ENCODE measurements at regions not wholly inside any gene's neighbourhood (a gene's known extent, or its start where the extent isn't known, plus 50 kb on each side); places are given as distances from the start of the nearest gene placed in this dataset.

- Histone ChIP-seq H3K36me3 (no peaks in the 10 kb centered on the region), H3K9me3 (ENCODE audit: severe bottlenecking) (no peaks in the 10 kb centered on the region), H3K4me3 (ENCODE audit: low read depth, low read length) (no peak overlapping the region), H3K27me3 (ENCODE audit: insufficient read depth, low read depth, severe bottlenecking) (peaks cover 92% of the 10 kb centered on the region), H3K27ac (no peak overlapping the region)
- DNase-seq = no peak
- TF ChIP-seq CTCF (IDR thresholded peaks at IDR 0.05; ENCODE audit: low read depth, low read length) = no peak
These were observed 375.5 kb downstream of the BCL11B start for GRCh38 chr14:98896449-98896848.

DNA sequence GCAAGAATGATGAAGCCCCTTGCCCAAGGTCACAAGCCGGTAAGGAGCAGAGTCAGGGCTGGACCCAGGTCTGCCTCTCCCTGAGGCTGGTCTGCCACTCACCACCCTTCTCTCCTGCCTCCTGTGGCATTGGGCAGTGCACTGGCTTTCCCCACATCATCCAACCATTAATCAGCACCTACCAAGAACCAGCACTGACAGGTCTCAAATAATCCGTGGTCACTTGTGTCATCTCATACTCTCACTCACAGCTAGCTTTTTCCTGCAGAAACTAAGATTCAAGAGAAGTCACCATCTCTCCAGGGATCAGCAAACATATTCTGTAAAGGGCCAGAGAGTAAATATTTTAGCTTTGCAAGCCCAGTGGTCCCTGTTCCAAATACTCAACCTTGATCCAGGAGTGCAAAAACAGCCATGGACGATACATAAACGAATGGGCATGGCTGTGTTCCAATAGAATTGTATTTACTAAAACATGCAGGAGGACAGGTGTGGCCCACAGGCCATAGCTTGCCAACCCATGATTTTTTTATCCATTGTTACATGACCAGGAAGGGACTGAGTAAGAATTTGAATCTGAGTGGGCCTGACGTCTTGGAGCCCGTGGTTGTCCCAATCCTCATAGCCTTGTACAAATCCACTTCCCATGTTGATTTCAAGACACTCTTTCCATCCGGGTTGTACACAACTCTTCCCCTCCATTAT is 374.2 kb downstream of the BCL11B start:
- H3K9me3 ChIP-seq (ENCODE audit: severe bottlenecking) = no peaks in the 10 kb centered on the region
- H3K36me3 ChIP-seq = no peaks in the 10 kb centered on the region
- no peak overlapping the region for H3K27ac ChIP-seq
- H3K4me3 ChIP-seq (ENCODE audit: low read depth, low read length) = no peak overlapping the region
- TF ChIP-seq CTCF (IDR thresholded peaks at IDR 0.05; ENCODE audit: low read depth, low read length) = no peak
- DNase-seq = no peak
- peaks cover 90% of the 10 kb centered on the region for H3K27me3 ChIP-seq (ENCODE audit: insufficient read depth, low read depth, severe bottlenecking)

DNA sequence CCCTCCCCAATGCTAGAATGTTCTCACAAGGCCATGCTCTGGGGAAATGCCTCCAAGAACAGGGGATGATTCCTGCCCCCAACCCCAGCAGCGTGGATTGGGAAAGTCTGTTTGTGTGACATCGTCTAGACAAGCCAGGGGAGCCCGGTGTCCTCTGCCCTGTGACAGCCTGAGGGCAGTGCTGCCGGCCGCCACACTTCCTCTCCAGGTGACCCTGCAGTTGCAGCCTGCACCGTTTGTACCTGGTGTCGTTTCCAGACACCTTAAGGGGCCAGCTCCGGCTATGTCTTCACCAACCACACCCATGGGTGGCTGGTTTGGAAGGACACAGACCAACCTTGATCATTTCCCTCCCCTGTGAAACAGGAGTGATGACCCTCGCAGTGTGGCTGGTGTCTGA is 372.6 kb downstream of the BCL11B start:
- H3K9me3 ChIP-seq (ENCODE audit: severe bottlenecking) = no peaks in the 10 kb centered on the region

GRCh38 chr14:98900236-98900635 is 371.8 kb downstream of the BCL11B start:
- no peak for DNase-seq
- H3K27ac ChIP-seq = no peak overlapping the region
- peaks cover 93% of the 10 kb centered on the region for H3K27me3 ChIP-seq (ENCODE audit: insufficient read depth, low read depth, severe bottlenecking)
- no peaks in the 10 kb centered on the region for H3K36me3 ChIP-seq
- no peak overlapping the region for H3K4me3 ChIP-seq (ENCODE audit: low read depth, low read length)
- TF ChIP-seq CTCF (IDR thresholded peaks at IDR 0.05; ENCODE audit: low read depth, low read length) = no peak
- H3K9me3 ChIP-seq (ENCODE audit: severe bottlenecking) = no peaks in the 10 kb centered on the region

More for the DNA sequence above, 372.6 kb downstream of the BCL11B start:
- Histone ChIP-seq H3K27ac (no peak overlapping the region), H3K36me3 (no peaks in the 10 kb centered on the region), H3K4me3 (ENCODE audit: low read depth, low read length) (no peak overlapping the region), H3K27me3 (ENCODE audit: insufficient read depth, low read depth, severe bottlenecking) (peaks cover 93% of the 10 kb centered on the region)
- no peak for TF ChIP-seq CTCF (IDR thresholded peaks at IDR 0.05; ENCODE audit: low read depth, low read length)
- no peak for DNase-seq

GRCh38 chr14:98900798-98901197 is 371.2 kb downstream of the BCL11B start:
- no peaks in the 10 kb centered on the region for H3K9me3 ChIP-seq (ENCODE audit: severe bottlenecking)
- H3K27me3 ChIP-seq (ENCODE audit: insufficient read depth, low read depth, severe bottlenecking) = peaks cover 92% of the 10 kb centered on the region
- no peak overlapping the region for H3K4me3 ChIP-seq (ENCODE audit: low read depth, low read length)
- TF ChIP-seq CTCF (IDR thresholded peaks at IDR 0.05; ENCODE audit: low read depth, low read length) = no peak
- no peaks in the 10 kb centered on the region for H3K36me3 ChIP-seq
- no peak for DNase-seq
- H3K27ac ChIP-seq = no peak overlapping the region
